HAP-1 (cell line): ENCODE measurements at regions not wholly inside any gene's neighbourhood (a gene's known extent, or its start where the extent isn't known, plus 50 kb on each side); places are given as distances from the start of the nearest gene placed in this dataset.

Source experiments
- DNase-seq, 2 experiments: peaks; one replicate each; pipeline ENCODE4 v3.0.0-alpha.2; 2016 to 2020; ENCODE audit warnings: low spot score in 2 of 2
- H3K27me3 ChIP-seq: fragments of 250-450 bp; sonication (Bioruptor Pico); 2 replicates; pipeline ENCODE4 v1.5.1; 2020; ENCODE audit warnings: low read depth, mild to moderate bottlenecking, moderate library complexity
- H3K36me3 ChIP-seq: fragments of 250-450 bp; sonication (Bioruptor Pico); replicated peaks from 2 replicates; pipeline ENCODE4 v1.5.1; 2020; ENCODE audit warnings: mild to moderate bottlenecking
- H3K4me1 ChIP-seq: fragments of 250-450 bp; sonication (Bioruptor Pico); 2 replicates; pipeline ENCODE4 v1.5.1; 2020; ENCODE audit warnings: mild to moderate bottlenecking
- H3K4me3 ChIP-seq: fragments of 250-450 bp; sonication (Bioruptor Pico); 2 replicates; pipeline ENCODE4 v1.5.1; 2020; ENCODE audit warnings: mild to moderate bottlenecking, moderate library complexity
- H3K9me3 ChIP-seq: fragments of 250-450 bp; sonication (Bioruptor Pico); 2 replicates; pipeline ENCODE4 v1.5.1; 2020; ENCODE audit warnings: mild to moderate bottlenecking, moderate library complexity
- in situ Hi-C: fragments of 300-500 bp; cut with MboI; formaldehyde crosslinking; loops from 3 replicates; pipeline ENCODE4 v1.14.3; 2020; ENCODE audit warnings: low sequenced_read_pairs, inconsistent platforms, mixed read lengths

GRCh38 chr4:13844740-13845139 lies 217.2 kb upstream of the BOD1L1 start:
- Histone ChIP-seq H3K9me3 (no peaks in the 10 kb centered on the region), H3K27me3 (no peaks in the 10 kb centered on the region), H3K4me3 (no peak overlapping the region), H3K36me3 (no peaks in the 10 kb centered on the region), H3K4me1 (no peaks in the 10 kb centered on the region)
- no peak for DNase-seq
- in situ Hi-C loops = no loop called here

GRCh38 chr4:13849778-13850177 lies 222.3 kb upstream of the BOD1L1 start:
- DNase-seq = no peak
- Histone ChIP-seq H3K36me3 (no peaks in the 10 kb centered on the region), H3K4me3 (no peak overlapping the region), H3K27me3 (no peaks in the 10 kb centered on the region), H3K9me3 (no peaks in the 10 kb centered on the region), H3K4me1 (no peaks in the 10 kb centered on the region)
- in situ Hi-C loops = no loop called here

GRCh38 chr4:13851085-13851940 lies 223.8 kb upstream of the BOD1L1 start:
- H3K27me3 ChIP-seq = no peaks in the 10 kb centered on the region
- H3K4me1 ChIP-seq = no peaks in the 10 kb centered on the region
- no peaks in the 10 kb centered on the region for H3K9me3 ChIP-seq
- in situ Hi-C loops = no loop called here
- H3K36me3 ChIP-seq = no peaks in the 10 kb centered on the region
- H3K4me3 ChIP-seq = no peak overlapping the region
- DNase-seq = no peak

- H3K36me3 ChIP-seq = no peaks in the 10 kb centered on the region
- in situ Hi-C loops = no loop called here
- no peak for DNase-seq
- H3K9me3 ChIP-seq = no peaks in the 10 kb centered on the region
- no peak overlapping the region for H3K4me3 ChIP-seq
- no peaks in the 10 kb centered on the region for H3K4me1 ChIP-seq
- H3K27me3 ChIP-seq = no peaks in the 10 kb centered on the region
Measured at GRCh38 chr4:13852411-13852810, 224.9 kb upstream of the BOD1L1 start.

GRCh38 chr4:13856387-13856786 lies 228.9 kb upstream of the BOD1L1 start:
- DNase-seq = no peak
- no peaks in the 10 kb centered on the region for H3K36me3 ChIP-seq
- H3K4me1 ChIP-seq = no peaks in the 10 kb centered on the region
- no peaks in the 10 kb centered on the region for H3K27me3 ChIP-seq
- H3K4me3 ChIP-seq = no peak overlapping the region
- H3K9me3 ChIP-seq = no peaks in the 10 kb centered on the region
- in situ Hi-C loops = no loop called here

GRCh38 chr4:13857397-13857796 lies 229.9 kb upstream of the BOD1L1 start:
- no peaks in the 10 kb centered on the region for H3K9me3 ChIP-seq
- in situ Hi-C loops = no loop called here
- no peak overlapping the region for H3K4me3 ChIP-seq
- no peaks in the 10 kb centered on the region for H3K4me1 ChIP-seq
- H3K36me3 ChIP-seq = no peaks in the 10 kb centered on the region
- DNase-seq = no peak
- H3K27me3 ChIP-seq = no peaks in the 10 kb centered on the region

GRCh38 chr4:13857800-13858199 lies 230.3 kb upstream of the BOD1L1 start:
- DNase-seq = no peak
- Histone ChIP-seq H3K27me3 (no peaks in the 10 kb centered on the region), H3K9me3 (no peaks in the 10 kb centered on the region), H3K36me3 (no peaks in the 10 kb centered on the region), H3K4me1 (no peaks in the 10 kb centered on the region), H3K4me3 (no peak overlapping the region)
- in situ Hi-C loops = no loop called here

GRCh38 chr4:13859423-13859822 lies 231.9 kb upstream of the BOD1L1 start:
- H3K27me3 ChIP-seq = no peaks in the 10 kb centered on the region
- no peak for DNase-seq
- H3K4me1 ChIP-seq = no peaks in the 10 kb centered on the region
- in situ Hi-C loops = no loop called here
- H3K9me3 ChIP-seq = no peaks in the 10 kb centered on the region
- H3K36me3 ChIP-seq = no peaks in the 10 kb centered on the region
- H3K4me3 ChIP-seq = no peak overlapping the region

- H3K9me3 ChIP-seq = no peaks in the 10 kb centered on the region
- H3K4me3 ChIP-seq = no peak overlapping the region
- no peaks in the 10 kb centered on the region for H3K4me1 ChIP-seq
- in situ Hi-C loops = no loop called here
- H3K27me3 ChIP-seq = no peaks in the 10 kb centered on the region
- peak in 1 of 2 experiments; percentile 7 for DNase-seq
- no peaks in the 10 kb centered on the region for H3K36me3 ChIP-seq
Measured at GRCh38 chr4:13860126-13860525, 232.6 kb upstream of the BOD1L1 start.

GRCh38 chr4:13865871-13866669 lies 238.5 kb upstream of the BOD1L1 start:
- no peak overlapping the region for H3K4me3 ChIP-seq
- no peaks in the 10 kb centered on the region for H3K27me3 ChIP-seq
- no peaks in the 10 kb centered on the region for H3K9me3 ChIP-seq
- no peaks in the 10 kb centered on the region for H3K4me1 ChIP-seq
- DNase-seq = no peak
- H3K36me3 ChIP-seq = no peaks in the 10 kb centered on the region
- in situ Hi-C loops = no loop called here

- Histone ChIP-seq H3K36me3 (no peaks in the 10 kb centered on the region), H3K27me3 (no peaks in the 10 kb centered on the region), H3K4me1 (no peaks in the 10 kb centered on the region), H3K9me3 (no peaks in the 10 kb centered on the region), H3K4me3 (no peak overlapping the region)
- in situ Hi-C loops = no loop called here
- DNase-seq = no peak
Measured at GRCh38 chr4:13866881-13867280, 239.4 kb upstream of the BOD1L1 start.

GRCh38 chr4:13872155-13872554 lies 244.6 kb upstream of the BOD1L1 start:
- Histone ChIP-seq H3K4me3 (no peak overlapping the region), H3K9me3 (no peaks in the 10 kb centered on the region), H3K36me3 (no peaks in the 10 kb centered on the region), H3K4me1 (no peaks in the 10 kb centered on the region), H3K27me3 (no peaks in the 10 kb centered on the region)
- no peak for DNase-seq
- in situ Hi-C loops = no loop called here

- no peaks in the 10 kb centered on the region for H3K27me3 ChIP-seq
- no peaks in the 10 kb centered on the region for H3K4me1 ChIP-seq
- no peak for DNase-seq
- H3K4me3 ChIP-seq = no peak overlapping the region
- no peaks in the 10 kb centered on the region for H3K36me3 ChIP-seq
- no peaks in the 10 kb centered on the region for H3K9me3 ChIP-seq
- in situ Hi-C loops = no loop called here
Measured at GRCh38 chr4:13872955-13873354, 245.4 kb upstream of the BOD1L1 start.

GRCh38 chr4:13875181-13875580 lies 247.7 kb upstream of the BOD1L1 start:
- H3K4me3 ChIP-seq = no peak overlapping the region
- H3K27me3 ChIP-seq = no peaks in the 10 kb centered on the region
- no peaks in the 10 kb centered on the region for H3K36me3 ChIP-seq
- in situ Hi-C loops = no loop called here
- H3K9me3 ChIP-seq = no peaks in the 10 kb centered on the region
- DNase-seq = no peak
- no peaks in the 10 kb centered on the region for H3K4me1 ChIP-seq
